ENCODE measurements at regions not wholly inside any gene's neighbourhood (a gene's known extent, or its start where the extent isn't known, plus 50 kb on each side); places are given as distances from the start of the nearest gene placed in this dataset.

DNA sequence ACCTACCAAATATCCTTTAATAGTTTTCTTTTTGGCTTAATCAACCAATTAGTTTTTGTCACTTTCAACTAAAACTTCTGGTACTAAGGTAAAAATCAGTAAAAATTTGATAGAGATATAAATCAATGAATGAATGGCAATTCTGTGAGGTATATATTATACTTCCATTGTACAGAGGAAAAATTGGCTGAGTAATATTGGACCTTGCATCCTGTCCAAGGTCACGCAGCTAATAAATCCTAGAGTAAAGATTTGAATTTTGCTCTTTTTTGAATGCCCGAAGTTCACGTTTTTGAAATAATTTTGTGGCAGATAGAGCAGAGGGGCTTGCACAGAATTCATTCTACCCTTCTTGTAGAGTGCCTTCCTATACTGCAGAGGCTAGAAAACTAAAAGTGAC lies 81.1 kb upstream of the ZNF280D start:
- in situ Hi-C loops (cut with MboI; ENCODE audit: low sequenced_read_pairs, unreplicated experiment), result loop anchor here (10.0 to 25.0 kb wide), 2 partner anchors 320 to 498 kb away; no protein-coding TSS in a partner anchor
- no peak for DNase-seq (ENCODE audit: low spot score)
- TF ChIP-seq, protein P1, sequence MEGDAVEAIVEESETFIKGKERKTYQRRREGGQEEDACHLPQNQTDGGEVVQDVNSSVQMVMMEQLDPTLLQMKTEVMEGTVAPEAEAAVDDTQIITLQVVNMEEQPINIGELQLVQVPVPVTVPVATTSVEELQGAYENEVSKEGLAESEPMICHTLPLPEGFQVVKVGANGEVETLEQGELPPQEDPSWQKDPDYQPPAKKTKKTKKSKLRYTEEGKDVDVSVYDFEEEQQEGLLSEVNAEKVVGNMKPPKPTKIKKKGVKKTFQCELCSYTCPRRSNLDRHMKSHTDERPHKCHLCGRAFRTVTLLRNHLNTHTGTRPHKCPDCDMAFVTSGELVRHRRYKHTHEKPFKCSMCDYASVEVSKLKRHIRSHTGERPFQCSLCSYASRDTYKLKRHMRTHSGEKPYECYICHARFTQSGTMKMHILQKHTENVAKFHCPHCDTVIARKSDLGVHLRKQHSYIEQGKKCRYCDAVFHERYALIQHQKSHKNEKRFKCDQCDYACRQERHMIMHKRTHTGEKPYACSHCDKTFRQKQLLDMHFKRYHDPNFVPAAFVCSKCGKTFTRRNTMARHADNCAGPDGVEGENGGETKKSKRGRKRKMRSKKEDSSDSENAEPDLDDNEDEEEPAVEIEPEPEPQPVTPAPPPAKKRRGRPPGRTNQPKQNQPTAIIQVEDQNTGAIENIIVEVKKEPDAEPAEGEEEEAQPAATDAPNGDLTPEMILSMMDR (IDR thresholded peaks at IDR 0.05; ENCODE audit: borderline replicate concordance, control extremely low read depth, extremely low read depth, insufficient read depth, missing control alignments), result no peak

DNA sequence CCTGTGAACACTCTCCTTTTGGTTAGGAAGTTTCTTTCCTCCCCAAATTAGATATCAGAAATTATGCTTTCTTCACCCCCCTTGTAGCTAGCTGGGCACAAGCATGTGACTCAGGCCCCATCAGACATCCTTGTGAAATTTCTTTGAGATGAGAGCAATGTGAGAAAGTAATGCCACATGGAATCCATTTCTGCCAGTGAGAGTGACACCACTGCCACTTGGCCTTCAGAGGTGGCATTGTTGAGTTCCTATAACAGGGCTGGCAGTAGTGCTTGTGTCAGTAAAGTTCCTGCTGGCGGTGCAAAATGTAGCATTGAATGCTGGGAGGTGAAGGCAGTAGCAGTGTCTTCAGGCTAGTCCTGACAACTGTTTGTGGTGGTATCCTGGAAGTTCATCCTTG lies 80.7 kb upstream of the ZNF280D start:
- TF ChIP-seq, protein P1 (IDR thresholded peaks at IDR 0.05; ENCODE audit: borderline replicate concordance, control extremely low read depth, extremely low read depth, insufficient read depth, missing control alignments), result no peak
- in situ Hi-C loops (cut with MboI; ENCODE audit: low sequenced_read_pairs, unreplicated experiment), result loop anchor here (10.0 to 25.0 kb wide), 2 partner anchors 321 to 498 kb away; no protein-coding TSS in a partner anchor
- DNase-seq (ENCODE audit: low spot score), result no peak

DNA sequence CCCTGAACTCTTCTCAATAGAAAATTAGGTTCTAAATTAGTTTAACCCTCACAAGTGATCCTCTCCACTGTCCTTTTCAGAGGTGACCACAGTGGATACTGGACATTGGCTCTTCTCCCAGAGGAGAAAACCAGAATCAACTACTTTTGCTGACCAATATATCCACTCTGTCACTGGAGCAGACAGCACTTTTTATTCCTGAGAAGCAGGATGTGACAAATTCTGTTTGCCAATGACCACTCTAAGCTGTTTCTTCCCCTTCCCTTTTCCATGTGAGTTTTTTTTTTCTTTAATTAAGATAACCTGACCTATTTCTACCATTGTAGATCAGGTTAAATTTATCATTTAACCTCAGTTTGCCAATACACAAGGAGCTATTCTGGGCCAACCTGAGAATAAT lies 79.7 kb upstream of the ZNF280D start:
- no peak for DNase-seq (ENCODE audit: low spot score)
- TF ChIP-seq, protein P1 (IDR thresholded peaks at IDR 0.05; ENCODE audit: borderline replicate concordance, control extremely low read depth, extremely low read depth, insufficient read depth, missing control alignments), result no peak
- in situ Hi-C loops (cut with MboI; ENCODE audit: low sequenced_read_pairs, unreplicated experiment), result loop anchor here (10.0 to 25.0 kb wide), 2 partner anchors 322 to 499 kb away; no protein-coding TSS in a partner anchor

DNA sequence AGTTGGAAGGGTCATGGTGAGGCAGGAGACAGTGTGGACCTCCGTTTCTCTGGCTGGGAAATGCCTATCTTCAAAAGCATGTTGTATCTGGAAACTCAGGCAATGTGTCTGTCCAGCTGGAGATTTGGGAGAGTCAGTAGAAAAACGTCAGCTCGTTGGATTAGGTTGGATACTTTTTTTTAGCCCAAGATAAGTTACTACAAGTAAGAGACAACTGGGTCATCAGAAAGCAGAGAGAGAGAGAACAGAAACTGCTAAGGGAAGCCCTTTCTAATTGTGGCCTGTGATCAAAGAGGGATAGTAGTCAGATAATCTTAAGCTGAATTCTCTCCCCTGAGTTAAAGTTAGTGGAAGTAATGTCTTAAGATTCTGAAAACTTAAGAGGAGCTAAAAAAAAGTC lies 78.9 kb upstream of the ZNF280D start:
- in situ Hi-C loops (cut with MboI; ENCODE audit: low sequenced_read_pairs, unreplicated experiment), result loop anchor here (10.0 to 25.0 kb wide), 2 partner anchors 323 to 500 kb away; no protein-coding TSS in a partner anchor
- TF ChIP-seq, protein P1 (IDR thresholded peaks at IDR 0.05; ENCODE audit: borderline replicate concordance, control extremely low read depth, extremely low read depth, insufficient read depth, missing control alignments), result no peak
- DNase-seq (ENCODE audit: low spot score), result no peak

DNA sequence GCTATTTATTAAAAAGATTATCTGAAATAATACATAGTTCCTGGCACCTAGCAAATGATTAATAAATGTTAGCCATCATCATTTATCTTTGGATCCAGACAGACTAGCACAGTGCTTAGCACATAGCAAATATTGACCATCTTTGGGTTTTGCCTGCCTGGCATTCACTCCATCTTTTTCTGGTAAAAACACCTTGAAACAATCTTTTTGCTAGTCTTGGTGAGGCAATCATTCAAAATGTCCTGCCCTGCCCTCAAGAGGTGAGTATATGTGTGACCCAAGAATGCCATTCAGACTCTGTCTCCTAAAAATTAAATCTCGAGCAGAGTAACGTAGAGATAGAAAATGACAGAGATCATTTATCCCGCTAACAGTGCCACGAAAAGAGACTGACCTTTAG lies 78.3 kb upstream of the ZNF280D start:
- no peak for DNase-seq (ENCODE audit: low spot score)
- in situ Hi-C loops (cut with MboI; ENCODE audit: low sequenced_read_pairs, unreplicated experiment), result loop anchor here (10.0 to 25.0 kb wide), 2 partner anchors 323 to 501 kb away; no protein-coding TSS in a partner anchor
- TF ChIP-seq, protein P1 (IDR thresholded peaks at IDR 0.05; ENCODE audit: borderline replicate concordance, control extremely low read depth, extremely low read depth, insufficient read depth, missing control alignments), result no peak

DNA sequence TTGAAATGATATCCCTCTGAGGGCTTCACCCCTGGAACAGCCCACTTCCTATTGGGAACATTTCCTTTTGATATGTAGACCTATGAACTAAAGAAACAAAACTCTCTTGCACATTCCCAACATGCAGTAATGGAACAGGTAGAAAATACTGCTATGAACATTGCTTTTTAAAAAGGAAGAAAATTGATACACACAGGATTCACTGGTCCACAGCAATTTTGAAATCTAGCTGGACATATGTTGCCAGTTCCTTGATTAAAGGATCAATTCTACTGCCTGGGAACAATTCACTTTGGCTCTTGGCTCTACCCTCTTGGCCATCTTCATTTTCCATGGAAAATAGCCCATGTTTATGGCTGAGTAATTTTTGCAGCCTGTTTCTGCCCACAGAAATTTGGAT lies 74.9 kb upstream of the ZNF280D start:
- TF ChIP-seq, protein P1 (IDR thresholded peaks at IDR 0.05; ENCODE audit: borderline replicate concordance, control extremely low read depth, extremely low read depth, insufficient read depth, missing control alignments), result no peak
- no peak for DNase-seq (ENCODE audit: low spot score)
- in situ Hi-C loops (cut with MboI; ENCODE audit: low sequenced_read_pairs, unreplicated experiment), result loop anchor here (25.0 kb wide), 1 partner anchor 504 kb away; no protein-coding TSS in a partner anchor
